GM18870 (cell line): ENCODE measurements at regions not wholly inside any gene's neighbourhood (a gene's known extent, or its start where the extent isn't known, plus 50 kb on each side); places are given as distances from the start of the nearest gene placed in this dataset.
"Not testable (repeated sequence)": the region's sequence is repeated elsewhere in the genome, so short reads cannot be mapped to it uniquely, and the experiment has no call there.

ENCODE experiments used
- ATAC-seq: cut with Tn5 transposase; IDR thresholded peaks from one replicate; pipeline ENCODE4 v1.9.1; 2021; ENCODE audit warnings: moderate library complexity; ENCODE audit not compliant: unreplicated experiment

DNA sequence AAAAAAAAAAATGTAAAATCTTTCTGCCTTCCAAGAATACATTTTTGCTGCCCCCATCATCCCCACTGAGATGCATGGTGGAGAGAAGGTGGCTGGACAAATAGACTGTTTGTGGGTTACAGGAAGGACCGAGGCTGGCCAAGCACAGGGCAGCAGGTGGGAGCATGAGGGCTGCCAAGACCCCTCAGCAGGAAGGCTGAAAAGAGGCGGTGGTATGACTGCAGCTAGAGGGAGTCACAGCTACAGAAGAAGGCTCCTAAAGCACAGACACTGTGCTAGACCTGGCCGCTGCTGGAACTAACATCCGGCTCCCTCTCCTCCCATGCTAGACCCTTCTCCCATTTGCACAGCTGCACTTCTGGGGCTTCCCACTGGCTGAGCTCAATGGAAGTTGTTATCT lies 289.6 kb downstream of the TCERG1L start:
- ATAC-seq: no peak

DNA sequence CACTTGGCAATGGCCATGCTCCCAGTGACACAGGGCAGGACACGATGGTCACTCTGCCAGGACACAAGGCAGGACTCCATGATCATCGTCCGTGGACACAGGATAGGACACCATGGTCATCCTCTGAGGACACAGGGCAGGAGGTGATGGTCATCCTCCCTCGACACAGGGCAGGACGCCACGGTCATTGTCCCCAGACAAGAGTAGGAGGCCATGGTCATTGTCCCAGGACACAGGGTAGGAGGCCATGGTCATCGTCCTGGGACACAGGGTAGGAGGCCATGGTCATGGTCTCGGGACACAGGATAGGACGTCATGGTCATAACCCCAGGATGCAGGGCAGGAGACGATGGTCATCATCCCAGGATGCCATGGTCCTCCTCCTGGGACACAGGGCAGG lies 289.2 kb downstream of the TCERG1L start:
- no peak for ATAC-seq

DNA sequence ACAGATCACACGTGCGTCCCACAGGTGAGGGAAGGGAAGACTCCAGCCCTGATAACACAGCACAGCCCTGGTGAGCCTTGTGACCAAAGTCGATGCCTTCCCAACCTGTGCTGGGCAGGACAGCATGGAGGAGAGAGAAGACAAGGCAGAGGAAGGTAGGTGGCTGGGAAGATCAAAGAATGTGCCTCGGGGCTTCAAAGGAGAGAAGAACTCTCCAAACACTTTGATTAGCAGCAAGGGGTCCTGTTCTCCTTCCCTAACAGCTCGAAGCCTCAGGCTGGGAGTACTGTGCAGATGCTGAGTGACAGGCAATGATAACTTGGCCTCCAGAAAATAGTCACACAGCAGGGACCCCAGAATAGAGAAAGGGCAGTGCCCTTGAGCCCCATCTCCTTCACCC lies 288.5 kb downstream of the TCERG1L start:
- ATAC-seq: no peak

DNA sequence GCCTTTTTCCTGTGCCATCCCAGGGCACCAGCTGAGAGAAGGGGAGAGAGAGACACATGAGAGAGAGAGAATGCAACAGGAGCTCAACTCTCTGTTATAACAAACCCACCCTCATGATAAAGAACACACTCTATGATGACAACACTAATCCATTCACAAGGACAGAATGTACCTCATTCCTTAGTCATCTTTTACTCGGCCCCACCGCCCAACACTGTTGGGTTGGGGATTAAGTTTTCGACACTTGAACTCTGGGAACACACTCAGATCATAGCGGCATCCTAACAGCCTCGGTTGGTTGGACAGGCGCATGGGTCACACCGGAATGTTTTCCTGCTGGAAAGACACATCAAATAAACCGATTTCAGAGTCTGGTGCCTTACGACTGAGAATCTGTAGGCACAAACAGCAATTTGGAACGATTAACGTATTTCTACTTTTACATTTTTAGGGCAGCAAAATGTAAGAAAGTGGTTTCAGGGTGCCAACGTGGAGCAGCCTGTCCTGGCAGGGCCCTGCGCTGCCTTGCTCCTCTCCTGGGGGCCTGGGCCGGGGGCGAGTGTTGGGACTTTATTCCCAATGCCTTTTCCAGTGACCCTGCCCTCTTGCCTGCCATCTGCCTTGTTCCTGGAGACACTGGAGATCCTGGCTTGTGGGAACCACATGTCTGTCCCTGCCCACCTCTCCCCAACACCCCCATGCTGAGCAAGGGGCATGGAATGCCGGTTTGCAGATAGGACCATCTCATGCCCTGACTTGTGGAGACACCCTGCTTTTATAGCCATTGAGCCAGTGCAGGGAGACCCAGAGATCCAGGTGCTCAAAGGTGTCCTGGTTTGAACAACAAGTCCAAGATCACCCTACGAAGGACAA lies 287.0 kb downstream of the TCERG1L start:
- no peak for ATAC-seq

DNA sequence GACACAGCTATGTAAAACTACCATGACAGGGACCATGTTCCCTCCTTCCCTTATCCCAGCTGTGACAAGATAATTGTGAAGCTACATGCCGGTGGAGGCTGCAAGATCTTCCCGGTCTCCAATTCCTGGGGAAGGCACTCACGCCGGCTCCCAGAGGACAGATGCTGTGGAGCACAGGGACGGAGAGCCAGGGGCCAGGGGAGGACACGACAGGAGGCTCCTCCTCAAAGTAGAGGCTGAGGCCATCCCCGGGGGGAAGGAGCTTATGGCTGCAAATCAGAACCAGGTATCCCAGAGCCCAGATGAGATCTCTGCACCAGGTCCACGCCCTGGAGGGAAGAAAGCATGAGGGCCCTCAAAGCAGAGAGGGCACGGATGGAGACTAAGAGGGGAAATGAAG lies 286.2 kb downstream of the TCERG1L start:
- ATAC-seq: no peak

DNA sequence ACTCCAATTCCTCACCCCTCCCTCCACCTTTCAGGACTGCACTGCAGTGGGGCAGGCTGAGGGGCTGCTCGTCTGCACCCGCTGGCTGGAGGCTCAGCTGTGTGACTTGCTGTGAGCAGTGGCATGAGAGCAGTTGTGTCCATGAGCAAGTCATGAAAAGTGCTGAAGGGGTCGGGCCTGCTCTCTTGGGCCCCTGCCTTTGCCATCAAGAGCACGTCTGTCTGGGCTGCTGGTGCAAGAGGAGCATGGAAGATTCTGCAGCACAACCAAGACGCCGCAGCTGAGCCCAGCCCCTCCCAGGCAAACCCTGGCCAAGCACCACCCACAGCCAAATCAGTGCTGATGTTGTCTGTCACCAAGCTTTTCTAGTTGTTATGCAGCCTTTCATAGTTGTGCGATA lies 284.3 kb downstream of the TCERG1L start:
- no peak for ATAC-seq

DNA sequence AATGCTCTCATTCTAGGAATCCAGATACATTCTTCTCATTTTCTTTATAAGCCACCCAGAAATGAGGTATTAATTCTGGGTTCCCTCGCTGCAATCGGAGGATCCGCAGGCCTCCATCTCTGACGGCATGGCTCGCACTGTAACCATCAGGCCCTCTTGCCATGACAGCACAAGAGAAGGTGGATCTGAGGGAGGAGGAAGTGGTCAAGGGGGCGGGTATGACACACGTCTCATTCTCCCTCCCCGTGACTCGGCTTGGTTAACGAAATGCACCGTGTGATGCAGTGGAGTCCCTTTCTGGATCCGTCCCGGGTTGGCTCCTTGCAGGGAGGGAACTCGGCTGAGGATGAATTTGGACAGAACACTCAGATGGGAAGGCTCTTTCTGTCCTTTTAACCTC lies 280.2 kb downstream of the TCERG1L start:
- no peak for ATAC-seq

DNA sequence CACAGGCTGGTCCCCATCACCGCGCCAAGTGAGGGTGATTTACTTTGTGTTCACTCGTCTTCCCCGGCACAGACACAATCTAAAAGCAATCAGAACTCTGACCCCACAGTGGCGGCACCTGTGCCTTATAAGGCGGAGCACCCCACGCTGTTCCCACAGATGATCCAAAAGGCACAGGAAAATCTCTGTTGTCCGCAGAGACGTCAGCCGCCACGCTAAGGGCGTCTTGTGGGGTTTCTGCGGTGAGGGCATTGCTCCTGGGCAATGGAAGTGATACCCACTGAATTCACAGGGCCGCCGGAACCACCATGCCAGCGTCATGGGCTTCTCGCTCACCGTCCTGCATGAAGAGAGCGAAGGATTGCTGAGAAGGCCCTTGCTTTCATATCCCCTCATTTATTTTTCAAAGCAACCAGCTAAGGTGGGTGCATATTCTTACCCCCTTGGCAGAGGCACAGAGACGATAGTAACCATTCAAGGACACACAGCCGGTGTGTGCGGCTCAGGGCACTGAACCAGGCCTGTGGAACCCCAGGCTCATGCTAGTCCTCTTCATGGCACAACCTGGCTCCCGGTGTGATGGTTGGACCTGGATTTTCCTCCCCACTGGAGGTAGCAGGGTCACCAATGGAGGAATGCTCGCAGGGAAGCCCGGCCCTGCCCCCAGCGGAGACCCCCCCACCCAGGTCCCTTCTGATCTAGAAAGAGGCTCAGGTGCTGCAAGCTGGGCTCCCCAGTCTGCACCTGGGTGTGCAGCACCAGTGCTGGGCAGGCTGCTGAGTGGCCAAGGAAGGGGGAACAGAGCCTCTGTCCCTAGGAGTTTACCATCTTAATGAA lies 279.0 kb downstream of the TCERG1L start:
- no peak for ATAC-seq

DNA sequence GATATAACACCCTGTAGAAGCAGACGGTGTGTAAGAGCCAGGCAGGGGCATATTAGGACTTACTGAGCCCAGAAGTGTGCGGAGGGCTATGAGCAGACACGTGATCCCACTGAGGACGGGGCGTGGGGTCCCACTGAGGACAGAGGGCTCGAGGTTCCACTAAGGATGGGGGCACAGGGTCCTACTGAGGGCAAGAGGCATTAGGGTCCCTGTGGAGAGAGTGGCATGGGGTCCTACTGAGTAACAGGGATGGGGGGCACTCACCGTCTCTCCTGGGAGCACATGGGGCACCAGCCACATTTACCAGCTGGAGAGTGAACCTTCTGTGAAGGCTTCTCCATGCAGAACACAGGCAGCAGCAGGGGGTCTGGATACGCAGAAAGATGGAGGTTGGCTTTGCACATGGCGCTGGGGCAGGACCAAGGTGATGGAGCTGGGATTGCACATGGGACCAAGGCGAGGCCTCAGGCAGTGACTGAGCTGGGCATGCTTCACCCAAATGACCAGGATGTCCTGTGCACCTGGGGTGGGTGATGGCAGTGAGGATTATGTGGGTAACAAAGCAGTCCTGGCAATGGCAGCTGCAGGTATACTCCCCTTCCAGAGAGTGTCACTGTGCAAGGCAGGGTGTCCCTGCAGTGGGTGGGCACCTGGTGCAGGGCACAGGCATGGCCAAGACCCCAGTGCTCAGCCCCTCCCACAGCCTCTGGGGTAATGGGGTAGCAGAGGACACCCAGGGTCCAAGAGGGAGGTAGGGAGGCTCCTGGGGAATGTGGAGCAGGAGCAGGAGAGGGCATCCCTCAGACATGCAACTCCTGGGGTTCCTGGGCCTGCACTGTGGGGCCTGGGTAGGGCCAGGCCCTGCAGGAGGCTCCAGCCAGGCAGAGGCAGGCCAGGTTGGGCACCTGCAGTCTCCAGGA lies 278.1 kb downstream of the TCERG1L start:
- ATAC-seq: no peak

DNA sequence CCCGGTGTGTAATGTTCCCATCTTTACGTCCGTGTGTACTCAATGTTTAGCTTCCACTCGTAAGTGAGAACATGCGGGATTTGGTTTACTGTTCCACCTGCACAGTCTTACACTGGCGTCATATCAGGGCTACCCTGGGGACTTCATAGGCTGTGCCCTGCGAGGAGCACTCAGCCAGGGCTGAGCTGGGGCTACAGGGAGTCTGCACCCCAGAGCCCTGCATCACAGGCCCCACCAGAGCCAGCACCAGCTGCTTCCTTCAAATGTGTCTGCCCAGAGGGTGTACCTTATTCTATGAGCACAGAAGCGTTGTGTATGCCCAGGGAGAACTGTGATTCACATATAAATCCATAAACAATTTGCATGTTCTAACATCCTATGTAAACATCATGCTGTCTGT lies 277.1 kb downstream of the TCERG1L start:
- ATAC-seq: no peak

DNA sequence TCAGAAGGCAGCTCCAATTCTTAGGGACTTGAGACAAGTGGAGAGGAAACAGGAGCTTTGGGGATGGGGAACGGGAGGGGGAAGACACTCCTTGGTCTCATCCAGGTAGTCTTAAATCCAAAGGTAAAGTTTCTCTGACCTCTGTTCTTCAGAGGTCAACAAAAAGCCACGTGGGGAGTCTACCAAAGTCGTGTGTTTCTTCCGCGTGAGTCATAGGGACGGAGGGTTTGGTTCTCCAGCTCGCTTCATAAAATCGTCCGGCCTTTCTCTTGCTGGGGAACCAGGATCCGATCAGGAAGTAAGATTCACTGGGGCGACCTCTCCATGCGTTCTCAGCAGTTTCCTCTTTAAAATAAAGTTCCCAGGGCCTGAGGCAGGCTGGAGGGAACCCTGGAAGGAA lies 275.7 kb downstream of the TCERG1L start:
- no peak for ATAC-seq

DNA sequence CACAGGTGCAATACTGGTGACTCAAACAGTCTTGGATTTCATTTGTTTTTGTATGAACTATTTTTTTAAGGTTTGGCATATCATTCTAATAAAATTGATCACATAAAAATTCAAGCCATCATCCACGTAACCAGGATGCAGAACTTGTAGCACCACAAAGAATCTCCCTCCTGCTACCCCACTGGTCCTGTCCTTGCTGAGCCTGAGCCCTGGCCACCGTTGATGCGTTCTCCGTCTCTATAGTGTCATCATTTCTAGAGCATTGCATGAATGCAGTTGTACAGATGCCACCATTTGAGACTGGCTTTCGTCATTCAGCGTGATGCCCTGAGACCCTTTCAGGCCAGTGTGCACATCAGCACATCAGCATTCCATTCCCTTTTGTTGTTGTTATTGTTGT lies 273.5 kb downstream of the TCERG1L start:
- ATAC-seq: no peak

DNA sequence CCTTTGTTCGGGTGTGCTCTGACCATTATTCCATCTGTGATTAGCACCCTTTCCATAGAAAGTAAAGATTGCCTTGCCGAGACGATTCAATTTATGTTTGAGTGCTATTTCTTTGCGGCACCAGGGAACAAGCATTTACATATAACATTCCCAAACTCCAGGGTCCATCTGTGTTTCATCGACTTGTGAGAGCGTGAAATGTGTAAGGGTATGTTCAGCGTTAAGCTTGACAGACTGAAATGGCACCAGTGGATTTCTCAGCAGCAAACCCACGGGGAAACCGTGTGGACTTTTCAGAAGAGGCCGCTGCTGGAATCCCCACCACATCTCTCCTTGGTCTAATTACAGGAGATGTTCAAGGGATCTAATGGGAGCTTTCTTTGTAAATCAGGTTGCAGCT lies 270.5 kb downstream of the TCERG1L start:
- ATAC-seq: no peak

DNA sequence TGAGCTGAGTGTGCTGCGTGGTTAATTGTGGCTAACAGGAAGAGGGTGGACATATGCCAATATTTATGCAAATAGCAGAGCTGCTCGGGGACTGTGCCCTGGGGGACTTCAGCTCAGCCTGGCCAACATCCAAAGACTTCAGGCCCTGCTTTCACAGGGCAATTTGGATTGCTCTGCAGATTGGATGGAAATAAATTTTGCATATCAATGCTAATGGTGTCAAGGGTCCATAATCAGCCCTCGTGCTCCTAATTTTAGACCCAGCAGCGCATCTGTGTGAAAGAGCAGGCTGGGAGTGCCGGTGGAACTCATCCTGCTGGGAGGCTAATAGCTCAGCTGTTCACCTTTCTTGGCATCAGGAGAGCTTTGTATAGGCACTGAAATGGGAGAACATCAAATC lies 270.1 kb downstream of the TCERG1L start:
- ATAC-seq: no peak

DNA sequence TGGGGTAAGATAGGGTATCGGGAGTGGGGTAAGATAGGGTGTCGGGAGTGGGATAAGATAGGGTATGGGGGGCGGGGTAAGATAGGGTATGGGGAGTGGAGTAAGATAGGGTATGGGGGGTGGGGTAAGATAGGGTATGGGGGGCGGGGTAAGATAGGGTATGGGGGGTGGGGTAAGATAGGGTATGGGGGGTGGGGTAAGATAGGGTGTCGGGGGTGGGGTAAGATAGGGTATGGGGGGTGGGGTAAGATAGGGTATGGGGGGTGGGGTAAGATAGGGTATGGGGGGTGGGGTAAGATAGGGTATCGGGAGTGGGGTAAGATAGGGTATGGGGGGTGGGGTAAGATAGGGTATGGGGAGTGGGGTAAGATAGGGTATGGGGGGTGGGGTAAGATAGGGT lies 269.5 kb downstream of the TCERG1L start:
- not testable (repeated sequence) for ATAC-seq
